Peyer's patch (tissue), 4 donors: ENCODE measurements at regions not wholly inside any gene's neighbourhood (a gene's known extent, or its start where the extent isn't known, plus 50 kb on each side); places are given as distances from the start of the nearest gene placed in this dataset.

Experiments
- DNase-seq, 3 donors: peaks; one replicate each; pipeline ENCODE4 v3.0.0-alpha.2; 2017 to 2019
- H3K27ac ChIP-seq, 4 donors: fragments of 200-600 bp; sonication (generic); one replicate each; pipeline ENCODE4 v1.5.1; 2016 to 2019
- H3K27me3 ChIP-seq, 2 donors: fragments of 200-600 bp; sonication (generic); one replicate each; pipeline ENCODE4 v1.5.1; 2019
- H3K36me3 ChIP-seq, 3 donors: fragments of 200-600 bp; sonication (generic); one replicate each; pipeline ENCODE4 v1.5.1; 2016 to 2019
- H3K4me1 ChIP-seq, 4 donors: fragments of 200-600 bp; sonication (generic); one replicate each; pipeline ENCODE4 v1.5.1; 2016 to 2019
- H3K4me3 ChIP-seq, 4 donors: fragments of 200-600 bp; sonication (generic); 1 replicate in 3 of 4; 2 replicates in 1 of 4; pipeline ENCODE4 v1.5.1; 2016 to 2019; ENCODE audit warnings: mild to moderate bottlenecking in 1 of 4
- H3K9me3 ChIP-seq, 4 donors: fragments of 200-600 bp; sonication (generic); one replicate each; pipeline ENCODE4 v1.5.1; 2016 to 2019; ENCODE audit warnings: mild to moderate bottlenecking in 1 of 4
- CTCF ChIP-seq, 6 experiments: fragments of 450-650 bp in 4 of 6; fragments of 200-600 bp in 2 of 6; sonication (generic) in 1 of 6; IDR thresholded peaks; one replicate each; pipeline ENCODE4 v1.5.1; 2017 to 2019; ENCODE audit warnings: antibody characterized with exemption in 6 of 6, mild to moderate bottlenecking in 3 of 6, moderate library complexity in 1 of 6
- POLR2A ChIP-seq, 2 donors: fragments of 450-650 bp; IDR thresholded peaks; one replicate each; pipeline ENCODE4 v1.5.1; 2017; ENCODE audit warnings: antibody characterized with exemption in 2 of 2, mild to moderate bottlenecking in 2 of 2, moderate library complexity in 2 of 2

- TF ChIP-seq CTCF (IDR thresholded peaks at IDR 0.05) (no peak), POLR2A (IDR thresholded peaks at IDR 0.05) (no peak)
- no peak for DNase-seq
Observed at GRCh38 chr4:166341992-166342391, 469.0 kb downstream of the TLL1 start.

GRCh38 chr4:166363198-166363597 is 490.2 kb downstream of the TLL1 start:
- H3K27me3 ChIP-seq: no peaks in the 10 kb centered on the region
- no peak overlapping the region for H3K4me3 ChIP-seq
- H3K36me3 ChIP-seq: no peaks in the 10 kb centered on the region
- H3K9me3 ChIP-seq: no peaks in the 10 kb centered on the region
- no peak for DNase-seq
- H3K4me1 ChIP-seq: no peaks in the 10 kb centered on the region
- no peak overlapping the region for H3K27ac ChIP-seq
- no peak for TF ChIP-seq CTCF (IDR thresholded peaks at IDR 0.05)
- no peak for TF ChIP-seq POLR2A (IDR thresholded peaks at IDR 0.05)

More at GRCh38 chr4:166341992-166342391, 469.0 kb downstream of the TLL1 start:
- no peaks in the 10 kb centered on the region for H3K27me3 ChIP-seq
- no peaks in the 10 kb centered on the region for H3K4me1 ChIP-seq
- no peaks in the 10 kb centered on the region for H3K9me3 ChIP-seq
- H3K4me3 ChIP-seq: no peak overlapping the region
- H3K27ac ChIP-seq: no peak overlapping the region
- no peaks in the 10 kb centered on the region for H3K36me3 ChIP-seq

- H3K4me1 ChIP-seq: no peaks in the 10 kb centered on the region
- no peak overlapping the region for H3K4me3 ChIP-seq
Observed at GRCh38 chr4:166366012-166366411, 493.0 kb downstream of the TLL1 start.

GRCh38 chr4:166377578-166377977 is 504.5 kb downstream of the TLL1 start:
- DNase-seq: no peak
- H3K27me3 ChIP-seq: no peaks in the 10 kb centered on the region
- no peaks in the 10 kb centered on the region for H3K9me3 ChIP-seq
- H3K27ac ChIP-seq: no peak overlapping the region
- TF ChIP-seq CTCF (IDR thresholded peaks at IDR 0.05) (no peak), POLR2A (IDR thresholded peaks at IDR 0.05) (no peak)
- H3K36me3 ChIP-seq: no peaks in the 10 kb centered on the region
- no peaks in the 10 kb centered on the region for H3K4me1 ChIP-seq
- H3K4me3 ChIP-seq: no peak overlapping the region

More at GRCh38 chr4:166366012-166366411, 493.0 kb downstream of the TLL1 start:
- Histone ChIP-seq H3K36me3 (no peaks in the 10 kb centered on the region), H3K27me3 (no peaks in the 10 kb centered on the region), H3K9me3 (no peaks in the 10 kb centered on the region), H3K27ac (no peak overlapping the region)
- no peak for DNase-seq
- no peak for TF ChIP-seq CTCF (IDR thresholded peaks at IDR 0.05)
- TF ChIP-seq POLR2A (IDR thresholded peaks at IDR 0.05): no peak

- DNase-seq: no peak
Observed at GRCh38 chr4:166386491-166387360, 513.7 kb downstream of the TLL1 start.

More at GRCh38 chr4:166386491-166387360, 513.7 kb downstream of the TLL1 start:
- Histone ChIP-seq H3K9me3 (no peaks in the 10 kb centered on the region), H3K27ac (no peak overlapping the region), H3K27me3 (no peaks in the 10 kb centered on the region), H3K4me1 (no peaks in the 10 kb centered on the region), H3K4me3 (no peak overlapping the region), H3K36me3 (no peaks in the 10 kb centered on the region)
- TF ChIP-seq CTCF (IDR thresholded peaks at IDR 0.05) (no peak), POLR2A (IDR thresholded peaks at IDR 0.05) (no peak)
